GM12878 (cell line): ENCODE measurements at regions not wholly inside any gene's neighbourhood (a gene's known extent, or its start where the extent isn't known, plus 50 kb on each side); places are given as distances from the start of the nearest gene placed in this dataset.

Source experiments
- CBFB ChIP-seq: IDR thresholded peaks from 2 replicates; pipeline ENCODE4 v1.6.1; 2016; ENCODE audit warnings: antibody characterized with exemption, low read depth
- CHD2 ChIP-seq: IDR thresholded peaks from 2 replicates; pipeline ENCODE4 v1.6.1; 2011; ENCODE audit warnings: low read depth, low read length, improper control_type of control experiment, borderline replicate concordance
- CTCF ChIP-seq, 3 experiments: IDR thresholded peaks in 2 of 3; conservative IDR thresholded peaks in 1 of 3; 2 replicates each; pipeline ENCODE4 v1.5.1; 2011; ENCODE audit warnings: low read depth in 3 of 3, low read length in 3 of 3, mild to moderate bottlenecking in 3 of 3, control low read depth in 2 of 3, moderate library complexity in 2 of 3, inconsistent platforms in 1 of 3, mixed read lengths in 1 of 3; ENCODE audit not compliant: control insufficient read depth in 2 of 3, insufficient read depth in 1 of 3; ENCODE audit errors: extremely low read depth in 1 of 3
- GABPA ChIP-seq: IDR thresholded peaks from 2 replicates; pipeline ENCODE4 v1.6.1; 2014; ENCODE audit warnings: antibody characterized with exemption, low read depth, mild to moderate bottlenecking, inconsistent platforms
- MYB ChIP-seq: fragments of 150-350 bp; IDR thresholded peaks from 2 replicates; pipeline ENCODE4 v1.6.1; 2014; ENCODE audit warnings: mild to moderate bottlenecking, low read depth, low read length, borderline replicate concordance
- POLR2AphosphoS5 ChIP-seq: IDR thresholded peaks from 2 replicates; pipeline ENCODE4 v1.6.1; 2011; ENCODE audit warnings: mild to moderate bottlenecking, low read length, inconsistent platforms
- RAD21 ChIP-seq: IDR thresholded peaks from 2 replicates; pipeline ENCODE4 v1.6.1; 2011; ENCODE audit warnings: mild to moderate bottlenecking, low read depth, low read length, moderate library complexity; ENCODE audit not compliant: insufficient read depth
- RCOR1 ChIP-seq: conservative IDR thresholded peaks from 2 replicates; pipeline ENCODE4 v1.6.1; 2012; ENCODE audit warnings: low read depth, low read length, improper control_type of control experiment
- SRF ChIP-seq, 2 experiments: IDR thresholded peaks; 2 replicates each; pipeline ENCODE4 v1.6.1; 2011; ENCODE audit warnings: low read depth in 2 of 2, low read length in 2 of 2, mild to moderate bottlenecking in 1 of 2, moderate library complexity in 1 of 2
- ZBTB40 ChIP-seq: fragments of 450-650 bp; IDR thresholded peaks from 2 replicates; pipeline ENCODE4 v1.6.1; 2016; ENCODE audit warnings: mild to moderate bottlenecking, moderate library complexity, borderline replicate concordance

DNA sequence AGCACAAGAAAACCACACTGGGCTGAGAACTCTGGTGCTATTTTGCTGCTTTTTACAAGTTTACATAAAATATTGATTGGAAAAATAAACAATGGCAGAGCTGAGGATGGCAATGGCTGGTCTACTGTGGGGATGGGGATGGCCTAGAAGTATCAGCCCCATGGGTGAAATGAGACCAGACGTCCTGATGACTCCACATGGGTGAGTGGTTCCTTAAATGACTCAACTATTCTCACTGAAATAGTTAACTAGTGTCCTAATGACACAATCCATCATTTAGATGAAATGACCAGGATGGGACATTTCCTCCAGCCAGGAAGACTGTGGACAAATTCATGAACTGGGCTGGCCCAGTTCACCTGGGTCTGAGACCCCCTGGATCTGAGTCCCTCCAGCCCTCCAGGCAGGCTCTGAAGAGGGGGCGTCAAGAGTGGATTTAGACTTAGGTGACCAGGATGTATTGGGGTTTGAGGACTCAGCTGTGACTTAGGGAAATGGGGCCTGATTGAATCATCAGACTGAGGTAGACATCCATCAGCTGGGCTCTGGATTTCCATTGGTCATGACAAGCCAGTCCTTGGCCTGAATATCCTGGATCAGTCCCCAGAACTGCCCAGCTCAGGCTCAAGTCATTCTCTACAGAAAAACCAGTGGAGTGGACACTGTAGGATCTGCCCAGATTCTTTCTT lies 98.2 kb upstream of the IGLL5 start:
- TF ChIP-seq CBFB: no peak
- TF ChIP-seq CTCF (IDR thresholded peaks at IDR 0.05 in 2 of 3, conservative IDR thresholded peaks at IDR 0.05 in 1 of 3; ENCODE audit: control insufficient read depth in 2 of 3, extremely low read depth in 1 of 3, insufficient read depth in 1 of 3, low read depth in 3 of 3, low read length in 3 of 3): no peak
- no peak for TF ChIP-seq MYB
- no peak for TF ChIP-seq CHD2
- no peak for TF ChIP-seq RCOR1
- TF ChIP-seq POLR2AphosphoS5: no peak
- TF ChIP-seq ZBTB40: no peak
- TF ChIP-seq GABPA: no peak
- no peak for TF ChIP-seq RAD21
- no peak for TF ChIP-seq SRF (IDR thresholded peaks at IDR 0.05; ENCODE audit: low read depth in 2 of 2, low read length in 2 of 2)
